ENCODE measurements at regions not wholly inside any gene's neighbourhood (a gene's known extent, or its start where the extent isn't known, plus 50 kb on each side); places are given as distances from the start of the nearest gene placed in this dataset.
A peak's percentile ranks its signal among the peaks of the same experiment; 100 is the strongest.

GRCh38 chr13:53873558-53873957 lies 844.9 kb downstream of the OLFM4 start:
- Histone ChIP-seq H3K56ac (replicated peaks; ENCODE audit: insufficient read length, low read depth, low read length) (no peak overlapping the region), H3K9ac (replicated peaks in 1 of 4; ENCODE audit: extremely low read depth in 1 of 4, low read depth in 3 of 4, low read length in 3 of 4) (no peak overlapping the region), H3K36me3 (ENCODE audit: control insufficient read depth in 2 of 4, insufficient read depth in 4 of 4, low read length in 3 of 4) (no peaks in the 10 kb centered on the region), H3K14ac (ENCODE audit: insufficient read length) (no peak overlapping the region), H2BK5ac (ENCODE audit: low read depth, low read length) (no peak overlapping the region), H2BK120ac (replicated peaks; ENCODE audit: low read depth, low read length) (no peak overlapping the region), H3K4ac (replicated peaks; ENCODE audit: insufficient read length, low read depth, low read length) (no peak overlapping the region), H4K20me1 (replicated peaks in 1 of 2; ENCODE audit: control insufficient read depth in 1 of 2, insufficient read depth in 2 of 2, low read length in 2 of 2) (no peaks in the 10 kb centered on the region), H2BK20ac (ENCODE audit: low read length) (no peak overlapping the region), H4K91ac (replicated peaks; ENCODE audit: insufficient read length, low read length) (no peak overlapping the region), H3K79me1 (ENCODE audit: low read depth, low read length) (no peaks in the 10 kb centered on the region), H3K79me2 (ENCODE audit: control insufficient read depth in 1 of 2, insufficient read depth in 2 of 2, low read length in 2 of 2) (no peaks in the 10 kb centered on the region), H2AK5ac (ENCODE audit: low read depth, low read length) (no peak overlapping the region), H3K18ac (ENCODE audit: extremely low read depth, low read length) (no peak overlapping the region), H3K9me3 (ENCODE audit: insufficient read depth in 2 of 2, low read depth in 1 of 2, low read length in 1 of 2) (no peaks in the 10 kb centered on the region), H3K4me3 (ENCODE audit: extremely low read depth in 1 of 4, insufficient read depth in 2 of 4, low read depth in 3 of 4, low read length in 4 of 4) (no peak overlapping the region; a peak in 1 of 8 replicates), H3K4me1 (replicated peaks in 1 of 4; ENCODE audit: control insufficient read depth in 3 of 4, insufficient read depth in 4 of 4, low read length in 3 of 4) (no peaks in the 10 kb centered on the region), H2AFZ (ENCODE audit: low read length) (no peak overlapping the region), H3K4me2 (ENCODE audit: insufficient read depth in 1 of 2, low read depth in 2 of 2, low read length in 2 of 2) (peak overlapping the region; percentile 14 to 26; a peak in 2 of 4 replicates), H4K5ac (ENCODE audit: insufficient read length, low read depth, low read length) (no peak overlapping the region), H3K23me2 (ENCODE audit: low read depth, low read length) (no peaks in the 10 kb centered on the region), H3K23ac (ENCODE audit: insufficient read length) (no peak overlapping the region), H2BK15ac (ENCODE audit: low read length) (no peak overlapping the region), H4K8ac (ENCODE audit: extremely low read depth, insufficient read depth, low read length) (no peak overlapping the region), H3K27me3 (replicated peaks in 1 of 4; ENCODE audit: control insufficient read depth in 3 of 4, extremely low read depth in 1 of 4, insufficient read depth in 3 of 4, low read length in 3 of 4) (no peaks in the 10 kb centered on the region), H2BK12ac (ENCODE audit: low read depth, low read length) (no peak overlapping the region), H3K27ac (ENCODE audit: low read depth, low read length) (no peak overlapping the region)
- DNase-seq (ENCODE audit: low read depth in 1 of 2, low spot score in 2 of 2) (peak in 1 of 2 experiments; percentile 17), FAIRE-seq (peak; percentile 19)
- ChIA-PET CTCF (ENCODE audit: partially characterized antibody) (no interaction called here), POLR2A (ENCODE audit: partially characterized antibody) (no interaction called here)
- peak; percentile 89 for TF ChIP-seq TCF12 (IDR thresholded peaks at IDR 0.05; ENCODE audit: low read depth, low read length)
- TF ChIP-seq TAF1 (IDR thresholded peaks at IDR 0.05; ENCODE audit: low read depth, low read length), result 0 out of 2 replicates have a peak, but pooled peaks have one; percentile 10
- no peak for TF ChIP-seq JUN (IDR thresholded peaks at IDR 0.05; ENCODE audit: low read depth, low read length)
- no peak for TF ChIP-seq CBX8 (IDR thresholded peaks at IDR 0.05; ENCODE audit: borderline replicate concordance, low read depth, low read length)
- WGBS, 2 experiments (ENCODE audit: extremely low coverage in 1 of 2, insufficient coverage in 1 of 2, insufficient read length in 1 of 2, insufficient replicate concordance in 2 of 2, low coverage in 1 of 2, low lambda C conversion rate in 2 of 2, missing lambda C conversion rate in 1 of 2), result 66% methylated on average over 9 of the region's 15 CpGs; no CpG with 5 or more reads in 1 of the 2 experiments
